ENCODE measurements at regions not wholly inside any gene's neighbourhood (a gene's known extent, or its start where the extent isn't known, plus 50 kb on each side); places are given as distances from the start of the nearest gene placed in this dataset.
"Not testable (repeated sequence)": the region's sequence is repeated elsewhere in the genome, so short reads cannot be mapped to it uniquely, and the experiment has no call there.

DNA sequence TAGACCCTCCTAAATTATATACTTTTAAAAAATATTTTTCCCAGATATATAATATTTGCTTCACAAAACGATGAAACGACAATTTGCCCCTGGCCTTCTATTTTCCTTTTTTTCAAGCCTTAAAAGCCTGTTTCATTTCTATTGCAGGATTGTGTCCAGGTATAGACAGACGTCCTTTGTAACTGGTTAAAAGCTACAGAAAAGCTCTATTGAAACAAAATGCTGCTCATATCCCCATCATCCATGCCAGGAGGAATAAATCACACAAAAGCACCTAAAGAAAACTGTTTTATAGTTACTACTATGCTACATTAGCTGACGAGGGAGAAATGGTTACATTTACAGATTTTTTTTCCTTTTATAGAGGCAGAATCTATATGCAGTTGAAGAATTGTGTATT lies 765.1 kb downstream of the DIAPH3 start (continued):
- no peak for TF ChIP-seq CSRNP3 (CRISPR knock-in tag; IDR thresholded peaks at IDR 0.05)
- no peak for TF ChIP-seq ISL1 (CRISPR knock-in tag; IDR thresholded peaks at IDR 0.05)
- no peak for TF ChIP-seq ZFP3 (CRISPR knock-in tag; IDR thresholded peaks at IDR 0.05)
- TF ChIP-seq ZNF70 (CRISPR knock-in tag; IDR thresholded peaks at IDR 0.05), result no peak
- no peak for TF ChIP-seq OSR1 (CRISPR knock-in tag; IDR thresholded peaks at IDR 0.05)

DNA sequence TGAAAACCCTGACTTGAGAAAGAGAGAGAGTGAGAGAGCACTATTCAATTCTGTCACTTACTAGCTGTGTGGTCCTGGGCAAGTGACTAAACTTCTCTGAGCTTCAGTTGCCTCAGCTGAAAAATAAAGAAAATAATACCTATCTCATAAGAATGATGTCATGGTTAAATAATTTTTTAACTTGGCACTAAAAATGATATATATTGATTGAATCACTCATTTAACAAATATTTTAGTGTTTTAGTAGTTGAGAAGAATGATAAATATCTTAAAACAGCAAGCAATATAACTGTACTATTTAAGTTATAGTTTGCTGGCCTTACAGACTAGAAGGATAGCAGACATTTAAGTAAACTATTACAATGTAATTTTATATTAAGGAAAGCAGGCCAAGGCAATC lies 764.2 kb downstream of the DIAPH3 start:
- ATAC-seq, result peak; percentile 68; the same call in 2 of the 3 replicates
- TF ChIP-seq BACH2 (CRISPR knock-in tag; IDR thresholded peaks at IDR 0.05; ENCODE audit: borderline replicate concordance) (no peak), PPARA (CRISPR knock-in tag; IDR thresholded peaks at IDR 0.05; ENCODE audit: borderline replicate concordance) (no peak), RARB (CRISPR knock-in tag; IDR thresholded peaks at IDR 0.05) (no peak), ISL1 (CRISPR knock-in tag; IDR thresholded peaks at IDR 0.05) (peak; percentile 77), SNAI2 (CRISPR knock-in tag; IDR thresholded peaks at IDR 0.05) (no peak)
- TF ChIP-seq, protein P1, sequence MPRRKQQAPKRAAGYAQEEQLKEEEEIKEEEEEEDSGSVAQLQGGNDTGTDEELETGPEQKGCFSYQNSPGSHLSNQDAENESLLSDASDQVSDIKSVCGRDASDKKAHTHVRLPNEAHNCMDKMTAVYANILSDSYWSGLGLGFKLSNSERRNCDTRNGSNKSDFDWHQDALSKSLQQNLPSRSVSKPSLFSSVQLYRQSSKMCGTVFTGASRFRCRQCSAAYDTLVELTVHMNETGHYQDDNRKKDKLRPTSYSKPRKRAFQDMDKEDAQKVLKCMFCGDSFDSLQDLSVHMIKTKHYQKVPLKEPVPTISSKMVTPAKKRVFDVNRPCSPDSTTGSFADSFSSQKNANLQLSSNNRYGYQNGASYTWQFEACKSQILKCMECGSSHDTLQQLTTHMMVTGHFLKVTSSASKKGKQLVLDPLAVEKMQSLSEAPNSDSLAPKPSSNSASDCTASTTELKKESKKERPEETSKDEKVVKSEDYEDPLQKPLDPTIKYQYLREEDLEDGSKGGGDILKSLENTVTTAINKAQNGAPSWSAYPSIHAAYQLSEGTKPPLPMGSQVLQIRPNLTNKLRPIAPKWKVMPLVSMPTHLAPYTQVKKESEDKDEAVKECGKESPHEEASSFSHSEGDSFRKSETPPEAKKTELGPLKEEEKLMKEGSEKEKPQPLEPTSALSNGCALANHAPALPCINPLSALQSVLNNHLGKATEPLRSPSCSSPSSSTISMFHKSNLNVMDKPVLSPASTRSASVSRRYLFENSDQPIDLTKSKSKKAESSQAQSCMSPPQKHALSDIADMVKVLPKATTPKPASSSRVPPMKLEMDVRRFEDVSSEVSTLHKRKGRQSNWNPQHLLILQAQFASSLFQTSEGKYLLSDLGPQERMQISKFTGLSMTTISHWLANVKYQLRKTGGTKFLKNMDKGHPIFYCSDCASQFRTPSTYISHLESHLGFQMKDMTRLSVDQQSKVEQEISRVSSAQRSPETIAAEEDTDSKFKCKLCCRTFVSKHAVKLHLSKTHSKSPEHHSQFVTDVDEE (CRISPR knock-in tag; IDR thresholded peaks at IDR 0.05), result no peak

DNA sequence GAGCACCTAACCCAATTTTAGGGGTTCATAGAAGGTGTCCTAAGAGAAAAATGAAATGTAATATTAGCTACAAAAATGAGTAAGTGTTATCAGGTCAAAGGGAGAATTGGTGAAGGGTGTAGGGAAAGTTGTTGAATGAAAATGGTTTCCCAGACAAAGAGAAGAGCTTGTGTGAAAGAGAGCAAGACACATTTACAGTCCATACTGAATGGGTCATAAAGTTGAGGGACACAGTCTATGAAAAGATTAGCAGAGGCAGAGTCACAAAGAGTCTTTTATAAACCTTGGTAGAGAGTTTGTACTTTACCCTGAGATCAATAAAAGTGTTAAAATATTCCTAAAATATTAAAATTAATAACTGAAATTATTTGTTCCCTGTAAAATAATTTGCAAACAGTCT lies 759.4 kb downstream of the DIAPH3 start:
- TF ChIP-seq ISL1 (CRISPR knock-in tag; IDR thresholded peaks at IDR 0.05), result no peak
- no peak for TF ChIP-seq ARNTL (CRISPR knock-in tag; IDR thresholded peaks at IDR 0.05; ENCODE audit: borderline replicate concordance, low read depth)
- TF ChIP-seq ESRRG (CRISPR knock-in tag; IDR thresholded peaks at IDR 0.05), result no peak
- TF ChIP-seq OSR1 (CRISPR knock-in tag; IDR thresholded peaks at IDR 0.05), result no peak
- no peak for TF ChIP-seq BACH2 (CRISPR knock-in tag; IDR thresholded peaks at IDR 0.05; ENCODE audit: borderline replicate concordance)
- TF ChIP-seq CSDC2 (CRISPR knock-in tag; IDR thresholded peaks at IDR 0.05), result no peak
- TF ChIP-seq SNAI2 (CRISPR knock-in tag; IDR thresholded peaks at IDR 0.05), result no peak
- no peak for TF ChIP-seq ZNF8 (CRISPR knock-in tag; IDR thresholded peaks at IDR 0.05)
- TF ChIP-seq RARB (CRISPR knock-in tag; IDR thresholded peaks at IDR 0.05), result no peak
- TF ChIP-seq ZFP30 (CRISPR knock-in tag; IDR thresholded peaks at IDR 0.05), result no peak
- no peak for TF ChIP-seq CSRNP3 (CRISPR knock-in tag; IDR thresholded peaks at IDR 0.05)
- TF ChIP-seq, protein P1 (CRISPR knock-in tag; IDR thresholded peaks at IDR 0.05), result no peak
- no peak for TF ChIP-seq ZFP3 (CRISPR knock-in tag; IDR thresholded peaks at IDR 0.05)
- no peak for TF ChIP-seq PPARA (CRISPR knock-in tag; IDR thresholded peaks at IDR 0.05; ENCODE audit: borderline replicate concordance)

DNA sequence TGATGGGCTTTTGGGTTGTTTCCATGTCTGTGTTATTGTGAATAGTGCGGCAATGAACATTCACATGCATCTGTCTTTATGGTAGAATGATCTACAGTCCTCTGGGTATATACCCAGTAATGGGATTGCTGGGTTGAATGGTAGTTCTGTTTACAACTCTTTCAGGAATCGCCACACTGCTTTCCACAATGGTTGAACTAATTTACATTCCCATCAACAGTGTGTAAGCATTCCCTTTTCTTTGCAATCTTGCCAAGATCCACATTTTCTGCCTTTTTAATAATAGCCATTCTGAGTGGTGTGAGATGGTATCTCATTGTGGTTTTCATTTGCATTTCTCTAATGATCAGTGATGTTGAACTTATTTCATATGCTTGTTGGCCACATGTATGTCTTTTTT lies 756.5 kb downstream of the DIAPH3 start:
- not testable (repeated sequence) for ATAC-seq

More for the DNA sequence above, 759.4 kb downstream of the DIAPH3 start:
- ATAC-seq, result no peak

- TF ChIP-seq ESRRG (CRISPR knock-in tag; IDR thresholded peaks at IDR 0.05) (no peak), GLIS3 (CRISPR knock-in tag; IDR thresholded peaks at IDR 0.05) (no peak), RARB (CRISPR knock-in tag; IDR thresholded peaks at IDR 0.05) (no peak), ISL1 (CRISPR knock-in tag; IDR thresholded peaks at IDR 0.05) (no peak), OSR1 (CRISPR knock-in tag; IDR thresholded peaks at IDR 0.05) (no peak), CSRNP3 (CRISPR knock-in tag; IDR thresholded peaks at IDR 0.05) (no peak), SNAI2 (CRISPR knock-in tag; IDR thresholded peaks at IDR 0.05) (no peak), ZFP30 (CRISPR knock-in tag; IDR thresholded peaks at IDR 0.05) (no peak), ZFP3 (CRISPR knock-in tag; IDR thresholded peaks at IDR 0.05) (no peak), CREB5 (CRISPR knock-in tag; IDR thresholded peaks at IDR 0.05; ENCODE audit: low read depth) (no peak), ARNTL (CRISPR knock-in tag; IDR thresholded peaks at IDR 0.05; ENCODE audit: borderline replicate concordance, low read depth) (no peak), ZC3H10 (CRISPR knock-in tag; IDR thresholded peaks at IDR 0.05) (no peak), ZNF8 (CRISPR knock-in tag; IDR thresholded peaks at IDR 0.05) (no peak)
- TF ChIP-seq, protein P2, sequence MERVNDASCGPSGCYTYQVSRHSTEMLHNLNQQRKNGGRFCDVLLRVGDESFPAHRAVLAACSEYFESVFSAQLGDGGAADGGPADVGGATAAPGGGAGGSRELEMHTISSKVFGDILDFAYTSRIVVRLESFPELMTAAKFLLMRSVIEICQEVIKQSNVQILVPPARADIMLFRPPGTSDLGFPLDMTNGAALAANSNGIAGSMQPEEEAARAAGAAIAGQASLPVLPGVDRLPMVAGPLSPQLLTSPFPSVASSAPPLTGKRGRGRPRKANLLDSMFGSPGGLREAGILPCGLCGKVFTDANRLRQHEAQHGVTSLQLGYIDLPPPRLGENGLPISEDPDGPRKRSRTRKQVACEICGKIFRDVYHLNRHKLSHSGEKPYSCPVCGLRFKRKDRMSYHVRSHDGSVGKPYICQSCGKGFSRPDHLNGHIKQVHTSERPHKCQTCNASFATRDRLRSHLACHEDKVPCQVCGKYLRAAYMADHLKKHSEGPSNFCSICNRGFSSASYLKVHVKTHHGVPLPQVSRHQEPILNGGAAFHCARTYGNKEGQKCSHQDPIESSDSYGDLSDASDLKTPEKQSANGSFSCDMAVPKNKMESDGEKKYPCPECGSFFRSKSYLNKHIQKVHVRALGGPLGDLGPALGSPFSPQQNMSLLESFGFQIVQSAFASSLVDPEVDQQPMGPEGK (CRISPR knock-in tag; IDR thresholded peaks at IDR 0.05; ENCODE audit: borderline replicate concordance), result no peak
- no peak for ATAC-seq
These were observed 755.0 kb downstream of the DIAPH3 start for GRCh38 chr13:59408738-59409137.

Measured in SK-N-SH treated with all-trans-retinoic acid at 6 μM for 48 hours (cell line).